HFF-Myc (cell line): ENCODE measurements at regions not wholly inside any gene's neighbourhood (a gene's known extent, or its start where the extent isn't known, plus 50 kb on each side); places are given as distances from the start of the nearest gene placed in this dataset.

Experiments
- DNase-seq: peaks from one replicate; pipeline ENCODE4 v3.0.0-alpha.2; 2011; ENCODE audit warnings: low read depth; ENCODE audit errors: extremely low read depth
- H3K4me3 ChIP-seq: replicated peaks from 2 replicates; pipeline ENCODE4 v1.5.1; 2011; ENCODE audit warnings: low read depth, mild to moderate bottlenecking, control low read depth, low read length
- CTCF ChIP-seq: IDR thresholded peaks from 2 replicates; pipeline ENCODE4 v1.5.1; 2012; ENCODE audit warnings: mild to moderate bottlenecking, low read depth, low read length, control low read depth; ENCODE audit errors: missing control alignments

GRCh38 chr18:8894823-8895222 is 189.5 kb downstream of the MTCL1 start:
- TF ChIP-seq CTCF = no peak
- no peak for DNase-seq
- no peak overlapping the region for H3K4me3 ChIP-seq

- DNase-seq = no peak
- no peak overlapping the region for H3K4me3 ChIP-seq
- TF ChIP-seq CTCF = no peak
These were observed 190.0 kb downstream of the MTCL1 start for GRCh38 chr18:8895341-8895740.

GRCh38 chr18:8895987-8896619 is 190.7 kb downstream of the MTCL1 start:
- H3K4me3 ChIP-seq = no peak overlapping the region
- no peak for TF ChIP-seq CTCF
- DNase-seq = peak; percentile 95

DNA sequence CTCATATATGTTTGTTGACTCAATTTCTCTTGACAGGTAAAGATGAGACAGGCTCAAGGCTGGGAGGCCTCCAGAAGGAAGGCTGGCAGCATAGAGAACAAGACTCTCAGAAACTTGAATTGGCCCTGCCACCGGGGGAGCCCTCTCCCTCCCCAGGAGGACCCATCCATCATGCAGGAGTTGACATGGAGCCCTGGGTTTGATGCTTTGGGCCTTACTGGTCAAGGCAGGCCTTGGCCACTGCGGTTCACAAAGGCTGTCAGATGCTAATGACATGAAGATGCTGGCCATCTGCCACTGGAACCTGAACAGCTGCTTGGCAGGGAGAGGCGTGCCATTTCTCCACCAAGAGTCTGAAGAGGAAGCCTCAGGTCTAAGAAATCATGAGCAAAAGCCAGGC is 193.6 kb downstream of the MTCL1 start:
- no peak for DNase-seq
- no peak for TF ChIP-seq CTCF
- H3K4me3 ChIP-seq = no peak overlapping the region

DNA sequence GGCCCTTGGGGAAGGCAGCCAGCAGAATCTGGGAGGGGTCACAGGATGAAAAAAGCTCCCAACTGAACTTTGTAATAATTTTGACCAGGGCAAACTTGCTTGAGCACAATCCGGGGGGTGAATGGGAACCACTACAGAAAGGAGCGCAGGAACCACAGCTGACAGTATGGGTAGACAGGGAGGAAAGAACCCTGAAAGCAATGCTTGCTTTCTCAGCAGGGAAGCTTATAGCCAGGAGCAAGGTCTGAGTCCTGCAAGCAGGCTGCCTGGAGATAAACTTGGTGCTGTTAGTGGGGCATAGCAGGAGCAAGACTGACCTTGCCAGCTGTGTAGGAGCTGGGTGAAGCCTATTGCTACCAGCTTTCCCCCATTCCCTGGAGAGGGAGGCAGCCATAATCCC is 195.2 kb downstream of the MTCL1 start:
- DNase-seq = no peak
- no peak for TF ChIP-seq CTCF
- no peak overlapping the region for H3K4me3 ChIP-seq

GRCh38 chr18:8901019-8901418 is 195.7 kb downstream of the MTCL1 start:
- TF ChIP-seq CTCF = no peak
- no peak overlapping the region for H3K4me3 ChIP-seq
- no peak for DNase-seq

DNA sequence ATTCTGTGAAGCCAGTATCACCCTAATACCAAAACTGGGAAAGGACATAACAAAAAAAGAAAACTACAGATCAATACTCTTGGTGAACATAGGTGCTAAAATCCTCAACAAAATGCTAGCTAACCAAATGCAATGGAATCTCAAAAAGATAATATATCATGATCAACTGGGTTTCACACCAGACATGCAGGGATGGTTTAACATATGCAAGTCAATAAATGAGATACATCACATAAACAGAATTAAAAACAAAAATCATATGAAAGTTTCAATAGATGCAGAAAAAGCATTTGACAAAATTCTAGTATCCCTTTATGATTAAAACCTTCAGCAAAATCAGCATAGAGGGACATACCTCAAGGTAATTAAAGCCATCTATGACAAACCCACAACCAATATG is 198.2 kb upstream of the NDUFV2 start:
- TF ChIP-seq CTCF = no peak
- no peak overlapping the region for H3K4me3 ChIP-seq
- no peak for DNase-seq
